Hepatocyte (in vitro differentiated cells): ENCODE measurements at regions not wholly inside any gene's neighbourhood (a gene's known extent, or its start where the extent isn't known, plus 50 kb on each side); places are given as distances from the start of the nearest gene placed in this dataset.

Experiments
- EZH2 ChIP-seq: fragments of 200-600 bp; sonication (generic); IDR thresholded peaks from 2 replicates; pipeline ENCODE4 v1.6.1; 2016; ENCODE audit warnings: antibody characterized with exemption, mild to moderate bottlenecking, borderline replicate concordance
- TF ChIP-seq, protein P1 (sequence below): fragments of 200-600 bp; sonication (generic); IDR thresholded peaks from 2 replicates; pipeline ENCODE4 v1.5.1; 2016; ENCODE audit warnings: antibody characterized with exemption, mild to moderate bottlenecking; ENCODE audit not compliant: poor library complexity

DNA sequence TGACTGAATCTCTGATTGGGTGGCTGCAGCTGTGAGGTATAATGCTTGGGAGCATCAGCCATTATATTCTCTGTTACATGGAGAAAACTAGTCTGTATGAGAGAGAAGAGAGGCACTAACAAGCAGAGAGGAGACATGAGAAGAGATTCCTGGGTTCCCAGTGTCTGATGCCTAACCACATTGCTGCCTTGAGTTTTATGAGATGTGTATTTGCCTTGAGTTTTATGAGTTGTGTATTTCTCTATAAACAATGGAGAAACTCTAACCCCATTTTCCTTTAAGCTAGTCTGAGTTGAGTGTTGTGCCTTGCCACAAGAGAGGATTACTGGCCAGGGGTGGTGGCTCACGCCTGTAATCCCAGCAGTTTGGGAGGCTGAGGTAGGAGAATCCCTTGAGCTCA, 208.1 kb downstream of the BCOR start:
- TF ChIP-seq, protein P1, sequence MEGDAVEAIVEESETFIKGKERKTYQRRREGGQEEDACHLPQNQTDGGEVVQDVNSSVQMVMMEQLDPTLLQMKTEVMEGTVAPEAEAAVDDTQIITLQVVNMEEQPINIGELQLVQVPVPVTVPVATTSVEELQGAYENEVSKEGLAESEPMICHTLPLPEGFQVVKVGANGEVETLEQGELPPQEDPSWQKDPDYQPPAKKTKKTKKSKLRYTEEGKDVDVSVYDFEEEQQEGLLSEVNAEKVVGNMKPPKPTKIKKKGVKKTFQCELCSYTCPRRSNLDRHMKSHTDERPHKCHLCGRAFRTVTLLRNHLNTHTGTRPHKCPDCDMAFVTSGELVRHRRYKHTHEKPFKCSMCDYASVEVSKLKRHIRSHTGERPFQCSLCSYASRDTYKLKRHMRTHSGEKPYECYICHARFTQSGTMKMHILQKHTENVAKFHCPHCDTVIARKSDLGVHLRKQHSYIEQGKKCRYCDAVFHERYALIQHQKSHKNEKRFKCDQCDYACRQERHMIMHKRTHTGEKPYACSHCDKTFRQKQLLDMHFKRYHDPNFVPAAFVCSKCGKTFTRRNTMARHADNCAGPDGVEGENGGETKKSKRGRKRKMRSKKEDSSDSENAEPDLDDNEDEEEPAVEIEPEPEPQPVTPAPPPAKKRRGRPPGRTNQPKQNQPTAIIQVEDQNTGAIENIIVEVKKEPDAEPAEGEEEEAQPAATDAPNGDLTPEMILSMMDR: no peak
- no peak for TF ChIP-seq EZH2
